SK-N-SH treated with all-trans-retinoic acid at 6 μM for 48 hours (cell line): ENCODE measurements at regions not wholly inside any gene's neighbourhood (a gene's known extent, or its start where the extent isn't known, plus 50 kb on each side); places are given as distances from the start of the nearest gene placed in this dataset.

ENCODE experiments used
- ATAC-seq: fragments of 200-7000 bp; cut with Tn5 transposase; 3 replicates; pipeline ENCODE4 v1.9.1; 2020; ENCODE audit warnings: mild to moderate bottlenecking, moderate library complexity
- ARNTL ChIP-seq: fragments of 450-650 bp; formaldehyde crosslinking; IDR thresholded peaks from 2 replicates; pipeline ENCODE4 v1.5.0; 2020; ENCODE audit warnings: low read depth, mild to moderate bottlenecking, moderate library complexity, borderline replicate concordance
- CSDC2 ChIP-seq: fragments of 250-450 bp; sonication (Bioruptor Pico); IDR thresholded peaks from 2 replicates; pipeline ENCODE4 v1.5.0; 2020; ENCODE audit warnings: mild to moderate bottlenecking, moderate library complexity
- GLIS3 ChIP-seq: fragments of 250-450 bp; sonication (Bioruptor Pico); IDR thresholded peaks from 2 replicates; pipeline ENCODE4 v1.5.0; 2020; ENCODE audit warnings: mild to moderate bottlenecking, moderate library complexity
- ISL1 ChIP-seq: fragments of 250-450 bp; sonication (Bioruptor Pico); IDR thresholded peaks from 2 replicates; pipeline ENCODE4 v2.1.2; 2022; ENCODE audit warnings: mild to moderate bottlenecking, moderate library complexity
- OSR1 ChIP-seq: fragments of 250-450 bp; sonication (Bioruptor Pico); IDR thresholded peaks from 2 replicates; pipeline ENCODE4 v1.8.0; 2022; ENCODE audit warnings: moderate library complexity, mild to moderate bottlenecking, inconsistent platforms
- PPARA ChIP-seq: fragments of 250-450 bp; sonication (Bioruptor Pico); IDR thresholded peaks from 2 replicates; pipeline ENCODE4 v1.5.0; 2020; ENCODE audit warnings: mild to moderate bottlenecking, borderline replicate concordance
- RARB ChIP-seq: fragments of 250-450 bp; sonication (Bioruptor Pico); IDR thresholded peaks from 2 replicates; pipeline ENCODE4 v1.8.0; 2021; ENCODE audit warnings: mild to moderate bottlenecking, moderate library complexity
- SNAI2 ChIP-seq: fragments of 250-450 bp; sonication (Bioruptor Pico); IDR thresholded peaks from 2 replicates; pipeline ENCODE4 v1.5.0; 2020; ENCODE audit warnings: mild to moderate bottlenecking, moderate library complexity
- TCF4 ChIP-seq: fragments of 250-450 bp; sonication (Bioruptor Pico); IDR thresholded peaks from 2 replicates; pipeline ENCODE4 v1.8.0; 2021; ENCODE audit warnings: mild to moderate bottlenecking, moderate library complexity, borderline replicate concordance
- TOX ChIP-seq: fragments of 250-450 bp; sonication (Bioruptor Pico); IDR thresholded peaks from 2 replicates; pipeline ENCODE4 v1.8.0; 2021; ENCODE audit warnings: mild to moderate bottlenecking, moderate library complexity, borderline replicate concordance
- ZC3H10 ChIP-seq: fragments of 250-450 bp; sonication (Bioruptor Pico); IDR thresholded peaks from 2 replicates; pipeline ENCODE4 v1.5.1; 2021; ENCODE audit warnings: mild to moderate bottlenecking, moderate library complexity
- ZFP3 ChIP-seq: fragments of 250-450 bp; sonication (Bioruptor Pico); IDR thresholded peaks from 2 replicates; pipeline ENCODE4 v1.5.0; 2020; ENCODE audit warnings: mild to moderate bottlenecking, moderate library complexity
- ZFP30 ChIP-seq: fragments of 450-650 bp; formaldehyde crosslinking; IDR thresholded peaks from 2 replicates; pipeline ENCODE4 v1.5.0; 2022; ENCODE audit warnings: mild to moderate bottlenecking, moderate library complexity
- ZNF565 ChIP-seq: fragments of 450-650 bp; formaldehyde crosslinking; conservative IDR thresholded peaks from 2 replicates; pipeline ENCODE4 v1.5.0; 2020; ENCODE audit warnings: low read depth, mild to moderate bottlenecking, moderate library complexity
- ZNF70 ChIP-seq: fragments of 450-650 bp; formaldehyde crosslinking; IDR thresholded peaks from 2 replicates; pipeline ENCODE4 v1.5.0; 2020; ENCODE audit warnings: mild to moderate bottlenecking, moderate library complexity
- TF ChIP-seq, protein P1 (sequence below): fragments of 250-450 bp; sonication (Bioruptor Pico); IDR thresholded peaks from 2 replicates; pipeline ENCODE4 v1.5.1; 2020; ENCODE audit warnings: low read depth, mild to moderate bottlenecking, moderate library complexity
- TF ChIP-seq, protein P2 (sequence below): fragments of 250-450 bp; sonication (Bioruptor Pico); IDR thresholded peaks from 2 replicates; pipeline ENCODE4 v1.5.1; 2021; ENCODE audit warnings: mild to moderate bottlenecking, moderate library complexity
- TF ChIP-seq, protein P3 (sequence below): fragments of 250-450 bp; sonication (Bioruptor Pico); IDR thresholded peaks from 2 replicates; pipeline ENCODE4 v1.8.0; 2020; ENCODE audit warnings: mild to moderate bottlenecking, moderate library complexity, borderline replicate concordance
- TF ChIP-seq, protein P4 (sequence below): fragments of 250-450 bp; sonication (Bioruptor Pico); IDR thresholded peaks from 2 replicates; pipeline ENCODE4 v1.5.0; 2020; ENCODE audit warnings: mild to moderate bottlenecking, moderate library complexity

DNA sequence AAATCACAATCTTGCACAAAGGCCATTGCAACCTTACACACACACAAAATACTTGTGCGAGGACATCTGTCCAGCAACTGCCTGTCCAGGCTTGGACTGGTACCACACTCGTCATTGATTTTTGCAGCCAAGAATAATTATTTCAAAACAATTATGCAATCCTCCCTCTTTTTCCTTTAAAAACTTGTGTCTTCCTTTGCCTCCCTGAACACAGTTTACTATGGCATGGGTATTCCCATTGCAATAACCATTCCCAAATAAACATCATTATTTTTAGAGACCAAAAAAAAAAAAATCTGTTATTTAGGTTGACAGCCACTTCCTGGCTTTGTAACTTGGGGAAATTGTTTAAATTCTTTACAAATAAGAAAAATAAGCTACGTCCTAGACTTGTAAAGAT, 54.0 kb downstream of the C11orf91 start:
- ATAC-seq = no peak
- TF ChIP-seq ISL1 (CRISPR knock-in tag) = no peak

DNA sequence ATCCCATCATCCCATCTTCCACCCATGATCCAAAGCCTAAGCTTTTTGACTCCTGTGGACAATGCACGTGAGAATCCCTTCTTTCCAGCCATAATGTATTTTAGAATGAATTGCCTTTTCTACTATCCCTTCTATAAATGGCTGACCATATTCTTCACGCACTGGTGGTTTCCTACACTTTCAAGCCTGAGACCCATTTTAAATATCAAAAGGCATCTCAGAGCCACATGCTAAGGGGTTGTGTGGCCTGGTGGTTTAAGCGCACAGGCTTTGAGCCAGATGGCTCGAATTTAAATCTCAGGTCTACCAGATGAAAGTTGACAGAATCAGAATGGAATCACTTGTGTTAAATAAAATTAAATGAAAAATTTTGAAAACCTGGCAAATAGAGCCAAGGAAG, 54.5 kb downstream of the C11orf91 start:
- ATAC-seq = no peak
- TF ChIP-seq ZNF565 (CRISPR knock-in tag) (no peak), CSDC2 (CRISPR knock-in tag) (no peak)
- TF ChIP-seq, all 23 proteins: peak for 0

DNA sequence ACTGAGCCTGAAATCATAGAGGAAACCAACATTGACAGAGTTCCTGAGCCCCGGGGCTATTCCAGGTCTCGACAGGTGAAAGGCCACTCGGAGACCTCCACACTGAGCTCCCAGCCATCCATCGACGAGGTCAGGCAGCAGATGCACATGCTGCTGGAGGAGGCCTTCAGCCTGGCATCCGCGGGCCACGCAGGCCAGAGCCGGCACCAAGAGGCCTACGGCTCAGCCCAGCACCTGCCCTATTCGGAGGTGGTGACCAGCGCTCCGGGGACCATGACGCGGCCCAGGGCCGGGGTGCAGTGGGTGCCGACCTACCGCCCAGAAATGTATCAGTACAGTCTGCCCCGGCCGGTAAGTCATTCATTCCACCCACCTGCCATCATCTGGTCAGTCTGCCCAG, 54.9 kb downstream of the C11orf91 start:
- TF ChIP-seq SNAI2 (CRISPR knock-in tag) (no peak), RARB (CRISPR knock-in tag) (no peak), ZFP30 (CRISPR knock-in tag) (no peak), TOX (CRISPR knock-in tag) (no peak)
- no peak for ATAC-seq

DNA sequence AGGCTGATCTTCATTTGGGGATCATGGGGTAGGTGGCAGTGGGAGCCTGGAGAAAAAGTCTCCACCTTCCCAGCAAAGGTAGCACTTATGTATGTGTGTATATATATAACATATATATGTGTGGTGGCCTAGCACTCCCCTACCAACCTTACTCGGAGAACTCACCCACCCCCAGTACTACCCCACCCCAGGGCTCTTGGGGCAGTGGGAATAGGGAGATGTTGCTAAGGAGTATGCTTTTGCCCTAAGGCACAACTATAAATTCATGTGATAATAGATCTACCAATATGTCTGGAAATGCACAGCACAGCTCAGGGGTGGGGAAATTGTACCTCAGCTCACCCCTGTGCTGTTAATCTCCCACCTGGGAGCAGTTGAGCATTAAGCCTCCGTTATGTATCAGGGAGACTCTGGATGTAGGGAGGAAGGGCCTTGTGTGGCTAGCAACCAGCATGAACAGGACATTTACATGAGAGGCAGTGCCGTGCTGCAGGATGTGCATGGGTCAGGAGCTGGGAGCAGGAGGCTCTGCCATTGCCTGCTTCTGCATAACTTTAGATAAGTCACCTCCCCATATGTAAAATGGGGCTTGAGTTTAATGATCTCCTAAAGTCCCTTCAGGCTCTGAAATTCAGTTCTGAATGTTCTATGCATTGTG, 57.3 kb downstream of the C11orf91 start:
- ATAC-seq = no peak

DNA sequence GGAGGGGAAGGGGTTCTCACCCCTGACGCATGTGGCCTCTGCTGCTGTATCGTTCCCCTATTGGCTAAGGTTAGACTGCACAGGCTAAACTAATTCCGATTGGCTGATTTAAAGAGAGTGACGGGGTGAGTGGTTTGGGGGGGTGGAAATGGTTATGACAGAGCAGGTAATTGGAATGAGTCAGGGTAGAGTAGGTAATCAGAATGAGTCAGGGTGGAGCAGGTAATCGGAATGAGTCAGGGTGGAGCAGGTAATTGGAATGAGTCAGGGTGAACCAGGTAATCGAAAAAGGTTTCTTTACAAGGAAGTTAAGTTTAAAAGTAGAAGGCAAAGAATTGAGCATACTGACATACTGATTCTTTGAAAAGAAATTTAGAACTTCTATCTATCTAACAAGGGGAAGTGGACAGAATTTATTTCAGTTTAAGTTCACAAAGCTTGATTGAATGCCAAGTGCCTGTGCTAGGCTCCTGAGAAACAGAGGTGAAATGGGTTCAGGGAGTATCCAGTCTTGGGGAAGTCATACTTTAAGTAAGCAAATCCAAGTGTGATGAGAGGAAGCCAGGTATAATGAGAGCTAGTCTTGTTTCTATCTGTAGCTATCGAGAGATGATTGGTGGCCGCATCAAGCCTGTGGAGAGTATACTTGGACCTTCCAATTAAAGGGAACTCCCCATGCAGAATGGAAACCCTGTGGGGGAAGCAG, 58.0 kb downstream of the C11orf91 start:
- TF ChIP-seq GLIS3 (CRISPR knock-in tag) (no peak), ZC3H10 (CRISPR knock-in tag) (no peak), ZNF70 (CRISPR knock-in tag) (no peak), ISL1 (CRISPR knock-in tag) (no peak), SNAI2 (CRISPR knock-in tag) (no peak), OSR1 (CRISPR knock-in tag) (no peak), ZFP3 (CRISPR knock-in tag) (no peak), ZFP30 (CRISPR knock-in tag) (no peak)
- TF ChIP-seq, protein P1, sequence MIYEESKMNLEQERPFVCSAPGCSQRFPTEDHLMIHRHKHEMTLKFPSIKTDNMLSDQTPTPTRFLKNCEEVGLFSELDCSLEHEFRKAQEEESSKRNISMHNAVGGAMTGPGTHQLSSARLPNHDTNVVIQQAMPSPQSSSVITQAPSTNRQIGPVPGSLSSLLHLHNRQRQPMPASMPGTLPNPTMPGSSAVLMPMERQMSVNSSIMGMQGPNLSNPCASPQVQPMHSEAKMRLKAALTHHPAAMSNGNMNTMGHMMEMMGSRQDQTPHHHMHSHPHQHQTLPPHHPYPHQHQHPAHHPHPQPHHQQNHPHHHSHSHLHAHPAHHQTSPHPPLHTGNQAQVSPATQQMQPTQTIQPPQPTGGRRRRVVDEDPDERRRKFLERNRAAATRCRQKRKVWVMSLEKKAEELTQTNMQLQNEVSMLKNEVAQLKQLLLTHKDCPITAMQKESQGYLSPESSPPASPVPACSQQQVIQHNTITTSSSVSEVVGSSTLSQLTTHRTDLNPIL (CRISPR knock-in tag) = no peak
- TF ChIP-seq, protein P2, sequence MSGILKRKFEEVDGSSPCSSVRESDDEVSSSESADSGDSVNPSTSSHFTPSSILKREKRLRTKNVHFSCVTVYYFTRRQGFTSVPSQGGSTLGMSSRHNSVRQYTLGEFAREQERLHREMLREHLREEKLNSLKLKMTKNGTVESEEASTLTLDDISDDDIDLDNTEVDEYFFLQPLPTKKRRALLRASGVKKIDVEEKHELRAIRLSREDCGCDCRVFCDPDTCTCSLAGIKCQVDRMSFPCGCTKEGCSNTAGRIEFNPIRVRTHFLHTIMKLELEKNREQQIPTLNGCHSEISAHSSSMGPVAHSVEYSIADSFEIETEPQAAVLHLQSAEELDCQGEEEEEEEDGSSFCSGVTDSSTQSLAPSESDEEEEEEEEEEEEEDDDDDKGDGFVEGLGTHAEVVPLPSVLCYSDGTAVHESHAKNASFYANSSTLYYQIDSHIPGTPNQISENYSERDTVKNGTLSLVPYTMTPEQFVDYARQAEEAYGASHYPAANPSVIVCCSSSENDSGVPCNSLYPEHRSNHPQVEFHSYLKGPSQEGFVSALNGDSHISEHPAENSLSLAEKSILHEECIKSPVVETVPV (CRISPR knock-in tag) = no peak
- ATAC-seq = no peak

More for the DNA sequence above, 57.3 kb downstream of the C11orf91 start:
- TF ChIP-seq TCF4 (CRISPR knock-in tag) (no peak), ISL1 (CRISPR knock-in tag) (no peak), PPARA (CRISPR knock-in tag) (no peak), ZC3H10 (CRISPR knock-in tag) (no peak), ARNTL (CRISPR knock-in tag) (no peak), ZFP3 (CRISPR knock-in tag) (no peak), OSR1 (CRISPR knock-in tag) (no peak), ZNF70 (CRISPR knock-in tag) (no peak)
- TF ChIP-seq, protein P1 (CRISPR knock-in tag) = no peak
- TF ChIP-seq, protein P3, sequence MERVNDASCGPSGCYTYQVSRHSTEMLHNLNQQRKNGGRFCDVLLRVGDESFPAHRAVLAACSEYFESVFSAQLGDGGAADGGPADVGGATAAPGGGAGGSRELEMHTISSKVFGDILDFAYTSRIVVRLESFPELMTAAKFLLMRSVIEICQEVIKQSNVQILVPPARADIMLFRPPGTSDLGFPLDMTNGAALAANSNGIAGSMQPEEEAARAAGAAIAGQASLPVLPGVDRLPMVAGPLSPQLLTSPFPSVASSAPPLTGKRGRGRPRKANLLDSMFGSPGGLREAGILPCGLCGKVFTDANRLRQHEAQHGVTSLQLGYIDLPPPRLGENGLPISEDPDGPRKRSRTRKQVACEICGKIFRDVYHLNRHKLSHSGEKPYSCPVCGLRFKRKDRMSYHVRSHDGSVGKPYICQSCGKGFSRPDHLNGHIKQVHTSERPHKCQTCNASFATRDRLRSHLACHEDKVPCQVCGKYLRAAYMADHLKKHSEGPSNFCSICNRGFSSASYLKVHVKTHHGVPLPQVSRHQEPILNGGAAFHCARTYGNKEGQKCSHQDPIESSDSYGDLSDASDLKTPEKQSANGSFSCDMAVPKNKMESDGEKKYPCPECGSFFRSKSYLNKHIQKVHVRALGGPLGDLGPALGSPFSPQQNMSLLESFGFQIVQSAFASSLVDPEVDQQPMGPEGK (CRISPR knock-in tag) = no peak
- TF ChIP-seq, protein P4, sequence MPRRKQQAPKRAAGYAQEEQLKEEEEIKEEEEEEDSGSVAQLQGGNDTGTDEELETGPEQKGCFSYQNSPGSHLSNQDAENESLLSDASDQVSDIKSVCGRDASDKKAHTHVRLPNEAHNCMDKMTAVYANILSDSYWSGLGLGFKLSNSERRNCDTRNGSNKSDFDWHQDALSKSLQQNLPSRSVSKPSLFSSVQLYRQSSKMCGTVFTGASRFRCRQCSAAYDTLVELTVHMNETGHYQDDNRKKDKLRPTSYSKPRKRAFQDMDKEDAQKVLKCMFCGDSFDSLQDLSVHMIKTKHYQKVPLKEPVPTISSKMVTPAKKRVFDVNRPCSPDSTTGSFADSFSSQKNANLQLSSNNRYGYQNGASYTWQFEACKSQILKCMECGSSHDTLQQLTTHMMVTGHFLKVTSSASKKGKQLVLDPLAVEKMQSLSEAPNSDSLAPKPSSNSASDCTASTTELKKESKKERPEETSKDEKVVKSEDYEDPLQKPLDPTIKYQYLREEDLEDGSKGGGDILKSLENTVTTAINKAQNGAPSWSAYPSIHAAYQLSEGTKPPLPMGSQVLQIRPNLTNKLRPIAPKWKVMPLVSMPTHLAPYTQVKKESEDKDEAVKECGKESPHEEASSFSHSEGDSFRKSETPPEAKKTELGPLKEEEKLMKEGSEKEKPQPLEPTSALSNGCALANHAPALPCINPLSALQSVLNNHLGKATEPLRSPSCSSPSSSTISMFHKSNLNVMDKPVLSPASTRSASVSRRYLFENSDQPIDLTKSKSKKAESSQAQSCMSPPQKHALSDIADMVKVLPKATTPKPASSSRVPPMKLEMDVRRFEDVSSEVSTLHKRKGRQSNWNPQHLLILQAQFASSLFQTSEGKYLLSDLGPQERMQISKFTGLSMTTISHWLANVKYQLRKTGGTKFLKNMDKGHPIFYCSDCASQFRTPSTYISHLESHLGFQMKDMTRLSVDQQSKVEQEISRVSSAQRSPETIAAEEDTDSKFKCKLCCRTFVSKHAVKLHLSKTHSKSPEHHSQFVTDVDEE (CRISPR knock-in tag) = no peak
- TF ChIP-seq, protein P2 (CRISPR knock-in tag) = no peak
